Colonic mucosa (tissue), 4 donors: ENCODE measurements at regions not wholly inside any gene's neighbourhood (a gene's known extent, or its start where the extent isn't known, plus 50 kb on each side); places are given as distances from the start of the nearest gene placed in this dataset.

Source experiments
- DNase-seq: peaks from one replicate; pipeline ENCODE4 v3.0.0-alpha.2; 2020
- H3K27ac ChIP-seq: fragments of 200-600 bp; one replicate; pipeline ENCODE4 v1.8.0; 2021
- H3K27me3 ChIP-seq: fragments of 200-600 bp; one replicate; pipeline ENCODE4 v1.8.0; 2021
- H3K36me3 ChIP-seq: fragments of 200-600 bp; one replicate; pipeline ENCODE4 v1.8.0; 2021
- H3K4me1 ChIP-seq: fragments of 200-600 bp; one replicate; pipeline ENCODE4 v1.8.0; 2021; ENCODE audit warnings: mild to moderate bottlenecking
- H3K4me3 ChIP-seq: fragments of 200-600 bp; one replicate; pipeline ENCODE4 v1.8.0; 2021
- H3K9ac ChIP-seq, 2 donors: one replicate each; pipeline ENCODE4 v1.7.0; 2013; ENCODE audit warnings: control low read depth in 2 of 2, low read depth in 2 of 2, low read length in 2 of 2
- H3K9me3 ChIP-seq: fragments of 200-600 bp; one replicate; pipeline ENCODE4 v1.8.0; 2021
- CTCF ChIP-seq: fragments of 200-600 bp; IDR thresholded peaks from one replicate; pipeline ENCODE4 v1.8.0; 2022; ENCODE audit warnings: antibody characterized with exemption, mild to moderate bottlenecking
- intact Hi-C: fragments of 100-400 bp; cut with DNase I; formaldehyde crosslinking; loops from one replicate; pipeline ENCODE4 v1.14.1; 2022
- donor health status: healthy.
- donor health status: DM: no; HTN: no; CAD: no.
- donor health status: DM: no; HTN: no; CAD: no.

GRCh38 chr18:71630696-71631095 is 913.4 kb downstream of the CBLN2 start:
- Histone ChIP-seq H3K36me3 (no peaks in the 10 kb centered on the region), H3K9ac (no peak overlapping the region), H3K4me1 (no peaks in the 10 kb centered on the region), H3K4me3 (no peak overlapping the region), H3K9me3 (no peaks in the 10 kb centered on the region), H3K27me3 (no peaks in the 10 kb centered on the region), H3K27ac (no peak overlapping the region)
- no peak for DNase-seq
- intact Hi-C loops: no loop called here
- no peak for TF ChIP-seq CTCF

DNA sequence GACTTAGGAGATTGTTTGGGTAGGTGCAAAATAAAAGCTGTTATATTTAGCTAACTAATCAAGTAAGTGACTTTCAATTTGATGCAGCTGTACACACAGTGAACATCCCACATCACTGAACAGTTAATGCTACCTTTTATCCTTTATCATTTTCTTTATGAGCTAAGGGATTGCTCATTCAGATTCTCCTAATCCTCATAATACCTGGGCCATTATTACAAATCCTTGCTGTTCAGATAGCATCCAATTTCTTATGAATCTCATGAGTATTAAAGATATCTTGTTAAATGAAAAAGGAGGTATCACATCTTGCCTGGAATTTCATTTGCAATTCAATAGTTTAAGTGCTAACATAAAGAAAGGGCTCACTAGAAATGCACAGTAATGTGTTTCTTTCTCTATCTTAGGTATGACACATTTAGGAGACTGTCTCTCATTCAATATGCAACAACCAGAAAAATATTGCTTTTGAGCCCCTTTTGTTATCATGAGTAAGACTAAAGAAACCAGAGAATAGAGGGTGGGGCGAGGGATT is 918.5 kb downstream of the CBLN2 start:
- Histone ChIP-seq H3K4me3 (no peak overlapping the region), H3K27ac (no peak overlapping the region), H3K4me1 (no peaks in the 10 kb centered on the region), H3K9ac (no peak overlapping the region), H3K36me3 (no peaks in the 10 kb centered on the region), H3K27me3 (no peaks in the 10 kb centered on the region), H3K9me3 (no peaks in the 10 kb centered on the region)
- no peak for DNase-seq
- intact Hi-C loops: no loop called here
- no peak for TF ChIP-seq CTCF

GRCh38 chr18:71598374-71598773 is 945.8 kb downstream of the CBLN2 start:
- no peak overlapping the region for H3K4me3 ChIP-seq
- DNase-seq: no peak
- no peaks in the 10 kb centered on the region for H3K27me3 ChIP-seq
- H3K27ac ChIP-seq: no peak overlapping the region
- H3K9ac ChIP-seq: no peak overlapping the region
- H3K36me3 ChIP-seq: no peaks in the 10 kb centered on the region
- no peaks in the 10 kb centered on the region for H3K9me3 ChIP-seq
- intact Hi-C loops: no loop called here
- TF ChIP-seq CTCF: no peak
- H3K4me1 ChIP-seq: no peaks in the 10 kb centered on the region

DNA sequence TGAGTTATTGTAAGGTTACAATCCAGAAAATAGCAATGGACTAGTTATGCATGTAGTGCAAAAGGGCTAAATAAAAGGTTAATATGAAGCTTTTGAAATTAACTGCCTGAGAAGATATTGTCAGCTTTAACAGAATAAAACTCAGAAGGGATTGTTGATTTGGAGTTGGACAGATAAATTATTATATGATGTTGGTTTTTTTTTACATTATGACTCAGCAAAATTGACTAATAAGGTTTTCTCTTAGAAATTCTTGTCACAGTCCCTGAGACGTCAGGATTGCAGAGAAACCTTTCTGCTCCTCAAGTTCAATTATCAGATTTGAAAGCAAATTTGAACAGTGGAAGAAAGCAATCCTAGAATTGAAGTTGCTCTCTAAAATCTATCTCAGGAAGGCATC is 946.9 kb downstream of the CBLN2 start:
- no peaks in the 10 kb centered on the region for H3K27me3 ChIP-seq
- H3K9ac ChIP-seq: no peak overlapping the region
- intact Hi-C loops: no loop called here
- H3K9me3 ChIP-seq: no peaks in the 10 kb centered on the region
- no peak overlapping the region for H3K4me3 ChIP-seq
- H3K4me1 ChIP-seq: no peaks in the 10 kb centered on the region
- H3K36me3 ChIP-seq: no peaks in the 10 kb centered on the region
- no peak for TF ChIP-seq CTCF
- H3K27ac ChIP-seq: no peak overlapping the region
- DNase-seq: no peak

DNA sequence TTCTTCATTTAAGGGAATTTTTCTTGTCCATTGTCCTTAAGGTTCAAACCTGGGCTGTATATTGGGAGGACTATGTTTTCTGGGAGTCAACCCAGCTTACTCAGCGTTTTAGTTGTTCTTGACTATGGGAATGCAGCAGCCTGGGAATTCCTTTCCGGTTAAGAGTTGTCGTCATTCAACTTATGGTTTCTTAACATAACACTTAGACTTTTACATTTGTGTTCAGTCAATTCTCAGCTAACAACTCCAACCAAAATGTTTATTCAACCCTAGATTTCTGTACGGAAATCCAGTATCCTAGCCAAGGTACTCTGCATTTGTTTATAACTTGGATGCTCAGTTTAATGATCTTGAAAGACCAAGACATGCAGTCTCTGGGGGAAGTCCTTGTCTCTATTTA is 960.9 kb downstream of the CBLN2 start:
- Histone ChIP-seq H3K4me3 (no peak overlapping the region), H3K9ac (no peak overlapping the region), H3K36me3 (no peaks in the 10 kb centered on the region), H3K9me3 (no peaks in the 10 kb centered on the region), H3K27me3 (no peaks in the 10 kb centered on the region), H3K27ac (no peak overlapping the region), H3K4me1 (no peaks in the 10 kb centered on the region)
- DNase-seq: no peak
- no peak for TF ChIP-seq CTCF
- intact Hi-C loops: no loop called here

DNA sequence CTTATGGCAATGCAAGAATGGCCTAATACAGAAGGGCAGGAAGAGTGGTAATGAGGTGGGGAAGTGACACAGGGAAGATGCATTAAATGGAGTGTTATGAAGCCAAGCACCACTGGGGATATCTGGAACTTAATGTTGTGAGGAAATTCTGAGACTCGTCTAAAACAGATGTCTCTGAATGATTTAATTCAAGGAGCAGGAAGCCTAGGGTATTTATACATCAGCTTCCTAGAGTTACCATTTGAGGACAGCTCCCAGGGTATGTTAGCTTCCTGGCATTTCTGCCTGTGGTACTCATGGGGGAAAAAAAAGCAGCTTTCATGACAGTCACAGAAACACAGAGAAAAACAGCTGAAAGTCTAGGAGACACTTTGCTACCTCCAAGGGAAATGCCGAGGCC is 989.5 kb downstream of the CBLN2 start:
- Histone ChIP-seq H3K9me3 (no peaks in the 10 kb centered on the region), H3K27me3 (no peaks in the 10 kb centered on the region), H3K4me1 (no peaks in the 10 kb centered on the region), H3K27ac (no peak overlapping the region), H3K4me3 (no peak overlapping the region), H3K9ac (no peak overlapping the region), H3K36me3 (no peaks in the 10 kb centered on the region)
- no peak for TF ChIP-seq CTCF
- intact Hi-C loops: no loop called here
- DNase-seq: no peak
